Muscle layer of duodenum (tissue), 2 donors: ENCODE measurements at regions not wholly inside any gene's neighbourhood (a gene's known extent, or its start where the extent isn't known, plus 50 kb on each side); places are given as distances from the start of the nearest gene placed in this dataset.

Experiments
- H3K27ac ChIP-seq: one replicate; pipeline ENCODE4 v1.7.0; 2013; ENCODE audit warnings: mild to moderate bottlenecking, low read length
- H3K27me3 ChIP-seq: one replicate; pipeline ENCODE4 v1.7.0; 2013; ENCODE audit warnings: low read depth, mild to moderate bottlenecking, control low read depth, low read length
- H3K36me3 ChIP-seq, 2 donors: one replicate each; pipeline ENCODE4 v1.7.0; 2013; ENCODE audit warnings: low read length in 2 of 2, control low read depth in 1 of 2, mild to moderate bottlenecking in 1 of 2; ENCODE audit not compliant: insufficient read depth in 2 of 2, control insufficient read depth in 1 of 2
- H3K4me1 ChIP-seq, 2 donors: one replicate each; pipeline ENCODE4 v1.7.0; 2013; ENCODE audit warnings: low read length in 2 of 2, mild to moderate bottlenecking in 2 of 2, control low read depth in 1 of 2, moderate library complexity in 1 of 2; ENCODE audit not compliant: insufficient read depth in 2 of 2, control insufficient read depth in 1 of 2
- H3K4me3 ChIP-seq, 2 donors: one replicate each; pipeline ENCODE4 v1.7.0; 2013; ENCODE audit warnings: low read length in 2 of 2, low read depth in 1 of 2, mild to moderate bottlenecking in 1 of 2
- H3K9me3 ChIP-seq, 2 donors: one replicate each; pipeline ENCODE4 v1.7.0; 2013; ENCODE audit warnings: low read length in 2 of 2, control low read depth in 1 of 2, mild to moderate bottlenecking in 1 of 2; ENCODE audit not compliant: control insufficient read depth in 1 of 2
- donor health status: healthy.

DNA sequence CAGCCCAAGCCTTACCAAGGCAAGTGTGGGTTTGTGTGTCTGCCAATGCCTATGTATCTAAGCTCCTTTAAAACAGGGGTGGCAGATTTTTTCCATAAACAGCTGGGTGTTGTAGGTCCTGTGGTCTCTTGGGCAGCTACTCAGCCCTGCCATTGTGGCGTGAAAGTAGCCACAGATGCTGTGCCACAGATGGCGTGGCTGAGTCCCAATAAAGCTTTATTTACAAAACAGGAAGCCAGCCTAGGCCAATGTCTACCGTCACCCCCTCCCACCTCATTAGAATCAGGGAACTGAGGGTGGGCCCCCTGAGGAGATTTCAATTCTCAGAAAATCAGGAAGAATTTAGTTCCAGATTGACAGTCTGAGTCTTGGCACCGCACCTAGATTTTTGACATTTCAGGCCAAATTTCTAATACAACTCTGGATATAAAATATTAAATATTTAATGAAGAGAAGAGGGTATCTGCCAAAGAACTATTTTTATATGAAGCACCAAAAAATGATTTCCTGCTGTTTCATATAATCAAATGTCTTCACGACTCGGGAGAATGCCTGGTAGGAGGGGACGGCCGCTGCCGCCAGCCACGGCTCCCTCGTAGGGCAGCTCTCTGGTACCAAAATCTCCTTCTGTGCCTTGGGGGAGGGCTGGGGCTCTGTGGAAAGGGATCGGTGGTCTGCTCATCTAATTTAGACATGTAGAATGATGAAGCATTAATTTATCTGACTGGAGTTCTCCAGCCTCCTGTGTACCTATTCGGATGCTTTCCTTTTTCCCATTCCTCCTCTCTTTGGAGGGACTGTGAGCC is 420.9 kb downstream of the IRX2 start:
- Histone ChIP-seq H3K27ac (no peak overlapping the region), H3K36me3 (no peaks in the 10 kb centered on the region), H3K4me1 (no peaks in the 10 kb centered on the region), H3K9me3 (no peaks in the 10 kb centered on the region), H3K27me3 (no peaks in the 10 kb centered on the region), H3K4me3 (no peak overlapping the region)

DNA sequence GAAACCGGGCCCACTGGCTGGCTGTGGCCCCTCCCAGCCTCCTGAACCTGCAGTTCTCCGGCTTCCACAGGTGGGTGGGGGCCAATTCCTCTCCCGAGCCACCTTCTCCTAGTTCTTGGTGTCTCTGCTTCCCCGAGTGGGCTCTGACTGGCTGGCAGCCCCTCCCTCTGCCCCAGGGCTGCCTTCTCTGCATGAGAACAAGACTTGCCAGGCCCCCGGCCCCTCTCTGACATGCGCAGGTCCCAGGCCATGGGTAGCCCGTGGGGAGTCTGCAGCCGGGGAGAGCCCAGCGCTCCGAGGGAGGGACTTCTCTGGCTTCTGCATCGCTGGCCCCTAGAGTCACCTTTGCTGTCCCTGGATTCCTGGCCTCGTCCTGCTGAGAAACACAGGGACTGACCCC is 421.7 kb downstream of the IRX2 start:
- Histone ChIP-seq H3K27ac (no peak overlapping the region), H3K36me3 (no peaks in the 10 kb centered on the region), H3K9me3 (no peaks in the 10 kb centered on the region), H3K27me3 (no peaks in the 10 kb centered on the region), H3K4me1 (no peaks in the 10 kb centered on the region), H3K4me3 (no peak overlapping the region)

DNA sequence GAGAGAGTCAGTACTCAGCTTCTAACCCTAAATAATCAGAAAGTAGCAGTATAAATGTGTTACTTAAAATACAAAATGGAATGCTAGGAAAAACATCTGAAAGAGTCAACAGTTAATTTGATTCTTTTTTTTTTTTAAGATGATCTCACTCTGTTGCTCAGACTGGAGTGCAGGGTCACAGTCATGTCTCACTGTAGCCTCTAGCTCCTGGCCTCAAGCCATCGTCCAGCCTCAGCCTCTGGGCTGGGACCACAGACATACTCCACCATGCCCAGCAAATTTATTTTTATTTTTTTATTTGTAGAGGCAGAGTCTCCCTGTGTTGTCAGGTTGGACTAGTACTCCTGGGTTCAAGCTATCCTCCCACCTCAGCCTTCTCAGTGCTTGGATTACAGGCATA is 424.9 kb downstream of the IRX2 start:
- H3K27me3 ChIP-seq, result no peaks in the 10 kb centered on the region
- no peaks in the 10 kb centered on the region for H3K36me3 ChIP-seq
- no peaks in the 10 kb centered on the region for H3K4me1 ChIP-seq
- no peak overlapping the region for H3K27ac ChIP-seq
- H3K9me3 ChIP-seq, result no peaks in the 10 kb centered on the region
- no peak overlapping the region for H3K4me3 ChIP-seq

GRCh38 chr5:2324788-2325187 is 426.7 kb downstream of the IRX2 start:
- no peak overlapping the region for H3K4me3 ChIP-seq
- no peaks in the 10 kb centered on the region for H3K27me3 ChIP-seq
- no peak overlapping the region for H3K27ac ChIP-seq
- H3K36me3 ChIP-seq, result no peaks in the 10 kb centered on the region
- no peaks in the 10 kb centered on the region for H3K4me1 ChIP-seq
- H3K9me3 ChIP-seq, result no peaks in the 10 kb centered on the region

- Histone ChIP-seq H3K27me3 (no peaks in the 10 kb centered on the region), H3K27ac (no peak overlapping the region), H3K4me3 (no peak overlapping the region), H3K4me1 (no peaks in the 10 kb centered on the region), H3K36me3 (no peaks in the 10 kb centered on the region), H3K9me3 (peaks cover 0 to 3% of the 10 kb centered on the region in 2 donors)
Measured at GRCh38 chr5:2320611-2321010, 430.9 kb downstream of the IRX2 start.

GRCh38 chr5:2317540-2317939 is 433.9 kb downstream of the IRX2 start:
- no peak overlapping the region for H3K4me3 ChIP-seq
- H3K27ac ChIP-seq, result no peak overlapping the region
- H3K9me3 ChIP-seq, result peaks cover 6% of the 10 kb centered on the region in 2 donors
- H3K27me3 ChIP-seq, result no peaks in the 10 kb centered on the region
- no peaks in the 10 kb centered on the region for H3K4me1 ChIP-seq
- H3K36me3 ChIP-seq, result no peaks in the 10 kb centered on the region

GRCh38 chr5:2311851-2312250 is 429.1 kb upstream of the IRX4 start:
- H3K4me1 ChIP-seq, result no peaks in the 10 kb centered on the region
- H3K27ac ChIP-seq, result no peak overlapping the region
- peaks cover 6% of the 10 kb centered on the region in 2 donors for H3K9me3 ChIP-seq
- H3K27me3 ChIP-seq, result no peaks in the 10 kb centered on the region
- no peak overlapping the region for H3K4me3 ChIP-seq
- no peaks in the 10 kb centered on the region for H3K36me3 ChIP-seq

DNA sequence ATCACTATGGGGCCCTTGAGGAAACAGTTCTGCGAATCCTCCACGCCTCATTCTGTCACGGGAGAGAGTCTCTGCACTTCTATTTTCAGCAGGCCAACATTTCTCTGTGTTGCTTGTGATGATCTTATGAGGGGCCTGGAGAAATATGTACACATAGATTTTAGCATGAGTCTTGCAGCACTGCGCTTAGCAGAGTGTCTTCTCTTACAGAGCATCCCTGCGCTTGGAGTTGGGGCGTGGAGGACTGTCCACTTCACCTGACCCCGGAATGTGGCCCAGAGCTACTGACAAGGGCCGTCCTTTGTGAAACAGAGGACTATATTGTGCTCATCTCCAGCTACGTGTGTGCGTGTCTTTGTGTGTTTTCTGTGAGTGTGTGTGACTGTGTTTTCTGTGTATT is 428.2 kb upstream of the IRX4 start:
- Histone ChIP-seq H3K36me3 (no peaks in the 10 kb centered on the region), H3K27ac (no peak overlapping the region), H3K27me3 (no peaks in the 10 kb centered on the region), H3K9me3 (peaks cover 6% of the 10 kb centered on the region in 2 donors), H3K4me3 (no peak overlapping the region), H3K4me1 (no peaks in the 10 kb centered on the region)

GRCh38 chr5:2307631-2308030 is 424.9 kb upstream of the IRX4 start:
- Histone ChIP-seq H3K27me3 (no peaks in the 10 kb centered on the region), H3K9me3 (no peaks in the 10 kb centered on the region), H3K27ac (no peak overlapping the region), H3K36me3 (no peaks in the 10 kb centered on the region), H3K4me3 (no peak overlapping the region), H3K4me1 (no peaks in the 10 kb centered on the region)

DNA sequence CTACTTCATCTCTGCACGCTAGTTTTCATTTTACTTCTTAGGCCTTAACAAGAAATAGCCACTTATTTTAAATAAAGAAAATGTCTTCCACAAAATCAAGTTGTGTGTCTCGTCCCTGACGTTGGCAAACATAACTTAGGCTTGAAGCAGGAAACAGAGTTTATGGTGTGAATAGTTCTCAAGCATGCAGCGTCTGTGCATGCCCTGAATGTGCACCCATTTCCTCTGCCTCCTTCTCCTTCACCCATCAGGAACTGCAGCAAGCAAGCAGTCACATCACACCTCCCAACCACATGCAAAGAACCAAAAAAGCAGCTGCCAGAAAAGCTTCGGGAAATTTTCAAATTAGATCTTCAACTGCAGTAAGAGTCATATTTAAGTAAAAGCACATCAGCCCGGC is 424.0 kb upstream of the IRX4 start:
- Histone ChIP-seq H3K4me3 (no peak overlapping the region), H3K9me3 (no peaks in the 10 kb centered on the region), H3K27ac (no peak overlapping the region), H3K36me3 (no peaks in the 10 kb centered on the region), H3K4me1 (no peaks in the 10 kb centered on the region), H3K27me3 (no peaks in the 10 kb centered on the region)

- Histone ChIP-seq H3K9me3 (no peaks in the 10 kb centered on the region), H3K4me1 (no peaks in the 10 kb centered on the region), H3K27me3 (no peaks in the 10 kb centered on the region), H3K4me3 (no peak overlapping the region), H3K36me3 (no peaks in the 10 kb centered on the region), H3K27ac (no peak overlapping the region)
Measured at GRCh38 chr5:2303431-2304100, 420.8 kb upstream of the IRX4 start.

GRCh38 chr5:2302169-2302568 is 419.4 kb upstream of the IRX4 start:
- H3K4me3 ChIP-seq, result no peak overlapping the region
- H3K27ac ChIP-seq, result no peak overlapping the region
- H3K27me3 ChIP-seq, result no peaks in the 10 kb centered on the region
- no peaks in the 10 kb centered on the region for H3K4me1 ChIP-seq
- no peaks in the 10 kb centered on the region for H3K36me3 ChIP-seq
- H3K9me3 ChIP-seq, result no peaks in the 10 kb centered on the region
